ENCODE measurements at regions not wholly inside any gene's neighbourhood (a gene's known extent, or its start where the extent isn't known, plus 50 kb on each side); places are given as distances from the start of the nearest gene placed in this dataset.

- TF ChIP-seq, protein P1, sequence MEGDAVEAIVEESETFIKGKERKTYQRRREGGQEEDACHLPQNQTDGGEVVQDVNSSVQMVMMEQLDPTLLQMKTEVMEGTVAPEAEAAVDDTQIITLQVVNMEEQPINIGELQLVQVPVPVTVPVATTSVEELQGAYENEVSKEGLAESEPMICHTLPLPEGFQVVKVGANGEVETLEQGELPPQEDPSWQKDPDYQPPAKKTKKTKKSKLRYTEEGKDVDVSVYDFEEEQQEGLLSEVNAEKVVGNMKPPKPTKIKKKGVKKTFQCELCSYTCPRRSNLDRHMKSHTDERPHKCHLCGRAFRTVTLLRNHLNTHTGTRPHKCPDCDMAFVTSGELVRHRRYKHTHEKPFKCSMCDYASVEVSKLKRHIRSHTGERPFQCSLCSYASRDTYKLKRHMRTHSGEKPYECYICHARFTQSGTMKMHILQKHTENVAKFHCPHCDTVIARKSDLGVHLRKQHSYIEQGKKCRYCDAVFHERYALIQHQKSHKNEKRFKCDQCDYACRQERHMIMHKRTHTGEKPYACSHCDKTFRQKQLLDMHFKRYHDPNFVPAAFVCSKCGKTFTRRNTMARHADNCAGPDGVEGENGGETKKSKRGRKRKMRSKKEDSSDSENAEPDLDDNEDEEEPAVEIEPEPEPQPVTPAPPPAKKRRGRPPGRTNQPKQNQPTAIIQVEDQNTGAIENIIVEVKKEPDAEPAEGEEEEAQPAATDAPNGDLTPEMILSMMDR (IDR thresholded peaks at IDR 0.05) = no peak
- no peak for TF ChIP-seq POLR2AphosphoS5 (IDR thresholded peaks at IDR 0.05)
- no peak for TF ChIP-seq POLR2A (IDR thresholded peaks at IDR 0.05)
- no peaks in the 10 kb centered on the region for H3K9me3 ChIP-seq
- intact Hi-C loops (cut with DNase I; ENCODE audit: low total_unique reads) = no loop called here
- no peak for DNase-seq (ENCODE audit: low spot score in 2 of 2)
- H3K27me3 ChIP-seq = no peaks in the 10 kb centered on the region
- no peak overlapping the region for H3K4me3 ChIP-seq
- no peak overlapping the region for H3K27ac ChIP-seq
- H3K4me1 ChIP-seq = no peaks in the 10 kb centered on the region
- no peaks in the 10 kb centered on the region for H3K36me3 ChIP-seq
Measured at GRCh38 chr6:113529196-113529595, 327.9 kb upstream of the MARCKS start.

GRCh38 chr6:113529879-113530278, 327.3 kb upstream of the MARCKS start:
- Histone ChIP-seq H3K27ac (no peak overlapping the region), H3K9me3 (no peaks in the 10 kb centered on the region), H3K36me3 (no peaks in the 10 kb centered on the region), H3K4me3 (no peak overlapping the region), H3K27me3 (no peaks in the 10 kb centered on the region), H3K4me1 (no peaks in the 10 kb centered on the region)
- intact Hi-C loops (cut with DNase I; ENCODE audit: low total_unique reads) = no loop called here
- TF ChIP-seq, protein P1 (IDR thresholded peaks at IDR 0.05) = no peak
- no peak for TF ChIP-seq POLR2A (IDR thresholded peaks at IDR 0.05)
- TF ChIP-seq POLR2AphosphoS5 (IDR thresholded peaks at IDR 0.05) = no peak
- no peak for DNase-seq (ENCODE audit: low spot score in 2 of 2)

DNA sequence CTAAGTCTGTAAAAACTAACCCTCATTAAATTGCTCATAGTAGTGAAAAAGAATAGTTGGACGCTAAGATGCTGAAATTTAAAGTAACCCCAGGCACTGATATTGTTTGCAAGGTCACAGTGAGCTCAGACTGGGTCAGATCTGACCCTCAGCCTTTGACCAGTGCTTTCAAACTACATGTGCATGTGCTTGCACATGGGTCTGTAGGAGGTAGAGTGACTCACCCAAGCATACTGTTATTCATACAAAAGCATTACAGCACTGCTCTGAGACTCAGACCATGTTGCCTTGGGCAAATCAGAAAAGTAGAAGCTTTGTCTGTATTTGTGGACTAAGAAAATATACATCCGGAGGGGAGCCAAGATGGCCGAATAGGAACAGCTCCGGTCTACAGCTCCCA, 326.4 kb upstream of the MARCKS start:
- Histone ChIP-seq H3K36me3 (no peaks in the 10 kb centered on the region), H3K27me3 (no peaks in the 10 kb centered on the region), H3K4me3 (no peak overlapping the region), H3K27ac (no peak overlapping the region), H3K9me3 (no peaks in the 10 kb centered on the region), H3K4me1 (no peaks in the 10 kb centered on the region)
- DNase-seq (ENCODE audit: low spot score in 2 of 2) = no peak
- TF ChIP-seq POLR2AphosphoS5 (IDR thresholded peaks at IDR 0.05) = no peak
- no peak for TF ChIP-seq POLR2A (IDR thresholded peaks at IDR 0.05)
- TF ChIP-seq, protein P1 (IDR thresholded peaks at IDR 0.05) = no peak
- intact Hi-C loops (cut with DNase I; ENCODE audit: low total_unique reads) = no loop called here

GRCh38 chr6:113539202-113539601, 317.9 kb upstream of the MARCKS start:
- H3K4me3 ChIP-seq = no peak overlapping the region
- intact Hi-C loops (cut with DNase I; ENCODE audit: low total_unique reads) = no loop called here
- H3K36me3 ChIP-seq = no peaks in the 10 kb centered on the region
- H3K9me3 ChIP-seq = no peaks in the 10 kb centered on the region
- TF ChIP-seq POLR2A (IDR thresholded peaks at IDR 0.05) (no peak), POLR2AphosphoS5 (IDR thresholded peaks at IDR 0.05) (no peak)
- TF ChIP-seq, protein P1 (IDR thresholded peaks at IDR 0.05) = no peak
- no peak overlapping the region for H3K27ac ChIP-seq
- no peaks in the 10 kb centered on the region for H3K27me3 ChIP-seq
- no peak for DNase-seq (ENCODE audit: low spot score in 2 of 2)
- no peaks in the 10 kb centered on the region for H3K4me1 ChIP-seq

GRCh38 chr6:113539623-113540022, 317.5 kb upstream of the MARCKS start:
- no peak for TF ChIP-seq POLR2A (IDR thresholded peaks at IDR 0.05)
- TF ChIP-seq, protein P1 (IDR thresholded peaks at IDR 0.05) = no peak
- TF ChIP-seq POLR2AphosphoS5 (IDR thresholded peaks at IDR 0.05) = no peak
- intact Hi-C loops (cut with DNase I; ENCODE audit: low total_unique reads) = no loop called here
- DNase-seq (ENCODE audit: low spot score in 2 of 2) = no peak
- H3K27me3 ChIP-seq = no peaks in the 10 kb centered on the region
- no peaks in the 10 kb centered on the region for H3K36me3 ChIP-seq
- H3K9me3 ChIP-seq = no peaks in the 10 kb centered on the region
- no peak overlapping the region for H3K4me3 ChIP-seq
- H3K27ac ChIP-seq = no peak overlapping the region
- H3K4me1 ChIP-seq = no peaks in the 10 kb centered on the region
